Tibial artery (tissue), 4 donors: ENCODE measurements at regions not wholly inside any gene's neighbourhood (a gene's known extent, or its start where the extent isn't known, plus 50 kb on each side); places are given as distances from the start of the nearest gene placed in this dataset.

ENCODE experiments used
- DNase-seq, 2 donors: peaks; one replicate each; pipeline ENCODE4 v3.0.0-alpha.2; 2019
- H3K27ac ChIP-seq, 2 donors: fragments of 200-600 bp; sonication (generic) in 1 of 2; 1 replicate in 1 of 2; 2 replicates in 1 of 2; pipeline ENCODE4 v1.5.1; 2018 to 2019; ENCODE audit warnings: mild to moderate bottlenecking in 1 of 2
- H3K27me3 ChIP-seq, 2 donors: fragments of 200-600 bp; sonication (generic) in 1 of 2; one replicate each; pipeline versions ENCODE4 v1.5.1 to v1.6.0; 2016 to 2019
- H3K36me3 ChIP-seq, 3 donors: fragments of 200-600 bp; sonication (generic) in 2 of 3; one replicate each; pipeline ENCODE4 v1.5.1; 2016 to 2019; ENCODE audit warnings: mild to moderate bottlenecking in 2 of 3
- H3K4me1 ChIP-seq, 4 donors: fragments of 200-600 bp; sonication (generic) in 2 of 4; 1 replicate in 3 of 4; 2 replicates in 1 of 4; pipeline ENCODE4 v1.5.1; 2016 to 2019
- H3K4me3 ChIP-seq, 2 donors: fragments of 200-600 bp; sonication (generic) in 1 of 2; 1 replicate in 1 of 2; 2 replicates in 1 of 2; pipeline ENCODE4 v1.5.1; 2018 to 2019; ENCODE audit warnings: mild to moderate bottlenecking in 2 of 2
- H3K9me3 ChIP-seq, 3 donors: fragments of 200-600 bp; sonication (generic) in 1 of 3; one replicate each; pipeline ENCODE4 v1.5.1; 2016 to 2019
- intact Hi-C: fragments of 100-400 bp; cut with DNase I; formaldehyde crosslinking; loops from one replicate; pipeline ENCODE4 v1.15.0; 2023; ENCODE audit warnings: low total_unique reads
- TF ChIP-seq, protein P1 (sequence below), 2 experiments: fragments of 200-600 bp in 1 of 2; fragments of 450-650 bp in 1 of 2; IDR thresholded peaks; one replicate each; pipeline ENCODE4 v1.5.1; 2017 to 2019; ENCODE audit warnings: antibody characterized with exemption in 2 of 2, mild to moderate bottlenecking in 1 of 2, moderate library complexity in 1 of 2

DNA sequence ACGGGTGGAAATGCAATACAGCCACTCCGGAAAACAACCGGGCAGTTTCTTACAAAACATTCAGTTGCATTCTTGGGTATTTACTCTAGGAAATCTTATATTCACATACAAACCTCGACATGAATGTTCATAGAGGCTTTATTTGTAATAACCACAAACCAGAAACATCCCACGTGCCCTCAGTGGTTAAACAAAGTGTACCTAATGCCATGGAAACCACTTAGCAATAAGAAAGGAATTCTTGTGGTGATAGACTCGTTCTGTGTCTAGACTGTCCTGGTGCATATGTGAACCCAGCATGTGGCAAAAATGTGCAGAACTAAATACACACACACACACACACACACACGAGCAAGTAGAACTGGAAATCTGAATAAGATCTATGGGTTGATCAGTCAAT lies 1073.3 kb downstream of the TBC1D22A start:
- H3K9me3 ChIP-seq, result no peaks in the 10 kb centered on the region
- no peak overlapping the region for H3K4me3 ChIP-seq
- no peaks in the 10 kb centered on the region for H3K27me3 ChIP-seq
- no peaks in the 10 kb centered on the region for H3K4me1 ChIP-seq
- DNase-seq, result no peak
- intact Hi-C loops, result no loop called here
- TF ChIP-seq, protein P1, sequence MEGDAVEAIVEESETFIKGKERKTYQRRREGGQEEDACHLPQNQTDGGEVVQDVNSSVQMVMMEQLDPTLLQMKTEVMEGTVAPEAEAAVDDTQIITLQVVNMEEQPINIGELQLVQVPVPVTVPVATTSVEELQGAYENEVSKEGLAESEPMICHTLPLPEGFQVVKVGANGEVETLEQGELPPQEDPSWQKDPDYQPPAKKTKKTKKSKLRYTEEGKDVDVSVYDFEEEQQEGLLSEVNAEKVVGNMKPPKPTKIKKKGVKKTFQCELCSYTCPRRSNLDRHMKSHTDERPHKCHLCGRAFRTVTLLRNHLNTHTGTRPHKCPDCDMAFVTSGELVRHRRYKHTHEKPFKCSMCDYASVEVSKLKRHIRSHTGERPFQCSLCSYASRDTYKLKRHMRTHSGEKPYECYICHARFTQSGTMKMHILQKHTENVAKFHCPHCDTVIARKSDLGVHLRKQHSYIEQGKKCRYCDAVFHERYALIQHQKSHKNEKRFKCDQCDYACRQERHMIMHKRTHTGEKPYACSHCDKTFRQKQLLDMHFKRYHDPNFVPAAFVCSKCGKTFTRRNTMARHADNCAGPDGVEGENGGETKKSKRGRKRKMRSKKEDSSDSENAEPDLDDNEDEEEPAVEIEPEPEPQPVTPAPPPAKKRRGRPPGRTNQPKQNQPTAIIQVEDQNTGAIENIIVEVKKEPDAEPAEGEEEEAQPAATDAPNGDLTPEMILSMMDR (IDR thresholded peaks at IDR 0.05), result no peak
- no peak overlapping the region for H3K27ac ChIP-seq
- no peaks in the 10 kb centered on the region for H3K36me3 ChIP-seq

DNA sequence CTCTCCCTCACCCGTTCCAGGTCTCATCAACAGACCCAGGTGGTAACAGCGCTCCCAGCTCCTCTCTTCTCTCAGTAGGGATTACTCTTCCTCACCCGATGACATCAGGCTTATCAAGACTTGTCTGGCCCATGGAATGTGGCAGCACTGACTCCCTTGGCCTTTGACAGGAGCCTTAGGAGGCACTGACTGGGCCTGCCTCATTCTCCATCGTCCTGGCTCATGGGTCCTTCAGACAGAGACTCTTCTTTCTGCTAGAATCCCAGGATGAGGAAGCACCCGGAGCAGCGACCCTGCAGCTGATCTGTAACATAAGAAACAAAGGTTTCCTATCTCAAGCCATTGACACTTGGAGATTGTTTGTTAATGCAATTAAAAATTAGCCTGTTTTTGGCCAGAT lies 1063.6 kb downstream of the TBC1D22A start:
- intact Hi-C loops, result no loop called here
- Histone ChIP-seq H3K9me3 (no peaks in the 10 kb centered on the region), H3K27me3 (no peaks in the 10 kb centered on the region), H3K36me3 (no peaks in the 10 kb centered on the region), H3K4me3 (no peak overlapping the region), H3K4me1 (no peaks in the 10 kb centered on the region), H3K27ac (no peak overlapping the region)
- TF ChIP-seq, protein P1 (IDR thresholded peaks at IDR 0.05), result no peak
- DNase-seq, result no peak

DNA sequence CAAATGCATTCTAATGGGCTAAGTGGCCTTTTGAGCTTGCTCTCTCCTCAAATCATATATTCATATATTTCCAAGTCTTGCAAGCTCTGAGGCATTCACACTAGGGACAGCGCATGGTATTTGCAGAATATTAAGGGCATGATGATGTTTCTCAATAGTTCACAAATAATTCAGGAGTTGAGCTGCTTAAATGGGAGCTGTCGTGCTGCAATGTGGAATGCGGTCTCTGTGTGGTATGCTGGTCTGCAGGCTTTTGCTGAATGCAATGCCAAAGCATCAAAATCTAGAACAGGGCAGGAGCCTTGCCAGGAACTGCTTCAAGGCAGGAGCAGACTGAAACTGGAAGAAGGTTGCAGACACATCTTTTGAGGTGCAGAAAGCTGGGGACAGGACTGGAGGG lies 1060.0 kb downstream of the TBC1D22A start:
- Histone ChIP-seq H3K27ac (no peak overlapping the region), H3K36me3 (no peaks in the 10 kb centered on the region), H3K9me3 (peaks cover 0 to 5% (median 0%) of the 10 kb centered on the region in 3 donors), H3K4me3 (no peak overlapping the region), H3K4me1 (no peaks in the 10 kb centered on the region), H3K27me3 (no peaks in the 10 kb centered on the region)
- intact Hi-C loops, result no loop called here
- TF ChIP-seq, protein P1 (IDR thresholded peaks at IDR 0.05), result no peak
- DNase-seq, result no peak

DNA sequence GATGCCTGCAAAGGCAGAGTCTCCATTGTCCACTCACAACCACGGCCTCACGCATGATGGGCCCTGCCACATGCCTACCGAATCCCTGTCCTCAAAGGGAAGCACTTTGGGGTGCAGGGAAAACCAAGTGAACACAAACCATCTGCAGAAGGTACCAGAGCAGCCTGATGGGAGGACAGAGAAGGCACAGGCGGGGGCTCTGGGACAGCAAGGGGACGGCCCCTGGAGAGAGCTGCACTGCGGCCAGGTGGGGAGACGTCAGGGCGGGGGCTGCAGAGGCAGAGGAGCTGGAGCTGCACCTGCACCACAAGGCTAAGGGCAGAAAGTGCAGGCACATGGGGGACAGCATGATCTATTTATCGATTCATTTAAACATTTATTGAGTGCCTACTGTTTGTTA lies 1056.0 kb downstream of the TBC1D22A start:
- TF ChIP-seq, protein P1 (IDR thresholded peaks at IDR 0.05), result no peak
- no peak for DNase-seq
- intact Hi-C loops, result no loop called here
- Histone ChIP-seq H3K36me3 (no peaks in the 10 kb centered on the region), H3K9me3 (peaks cover 0 to 5% (median 0%) of the 10 kb centered on the region in 3 donors), H3K4me3 (no peak overlapping the region), H3K27ac (no peak overlapping the region), H3K27me3 (no peaks in the 10 kb centered on the region), H3K4me1 (no peaks in the 10 kb centered on the region)

DNA sequence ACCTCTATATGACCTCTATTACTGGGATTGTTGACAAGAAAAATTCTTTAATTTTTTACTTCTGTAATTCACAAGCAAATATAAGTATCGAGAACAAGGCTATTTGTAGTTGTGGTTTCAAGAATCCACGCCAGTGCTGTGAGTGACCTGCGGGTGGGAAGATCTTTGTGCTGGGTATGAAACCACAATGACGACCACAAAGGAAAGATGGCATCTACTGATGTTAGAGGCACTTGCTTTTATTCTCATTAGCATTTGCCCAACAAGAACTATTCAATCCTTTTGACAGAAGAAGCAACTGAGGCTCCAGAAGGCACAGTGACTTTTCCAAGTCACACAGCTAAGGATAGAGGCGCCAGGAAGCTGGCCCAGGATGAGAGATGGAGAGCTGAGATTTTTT lies 1054.9 kb downstream of the TBC1D22A start:
- H3K36me3 ChIP-seq, result no peaks in the 10 kb centered on the region
- DNase-seq, result no peak
- TF ChIP-seq, protein P1 (IDR thresholded peaks at IDR 0.05), result no peak
- H3K4me1 ChIP-seq, result no peaks in the 10 kb centered on the region
- no peak overlapping the region for H3K27ac ChIP-seq
- no peaks in the 10 kb centered on the region for H3K27me3 ChIP-seq
- intact Hi-C loops, result no loop called here
- H3K9me3 ChIP-seq, result peaks cover 0 to 5% (median 0%) of the 10 kb centered on the region in 3 donors
- H3K4me3 ChIP-seq, result no peak overlapping the region

DNA sequence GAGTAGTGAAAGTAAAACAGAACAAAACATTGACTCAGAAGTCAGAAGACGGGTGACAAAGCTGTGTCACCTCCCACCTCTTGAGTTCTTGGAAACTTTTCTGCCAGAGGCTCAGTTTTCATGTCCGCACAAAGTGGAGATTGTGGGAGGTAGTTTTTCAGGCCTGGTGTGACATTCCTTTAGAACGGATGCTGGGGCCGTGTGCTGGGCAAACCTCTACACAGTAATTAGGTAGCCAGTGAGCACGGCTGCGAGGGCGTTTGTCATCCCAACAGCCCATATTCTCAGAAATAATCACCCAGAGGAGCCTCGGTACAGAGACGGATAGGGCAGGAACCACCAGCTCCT lies 1054.4 kb downstream of the TBC1D22A start:
- H3K27ac ChIP-seq, result no peak overlapping the region
- intact Hi-C loops, result no loop called here
- no peaks in the 10 kb centered on the region for H3K4me1 ChIP-seq
- H3K9me3 ChIP-seq, result peaks cover 0 to 5% (median 0%) of the 10 kb centered on the region in 3 donors
- DNase-seq, result no peak
- H3K4me3 ChIP-seq, result no peak overlapping the region
- H3K36me3 ChIP-seq, result no peaks in the 10 kb centered on the region
- no peaks in the 10 kb centered on the region for H3K27me3 ChIP-seq
- TF ChIP-seq, protein P1 (IDR thresholded peaks at IDR 0.05), result no peak
